HG03280 (cell line): ENCODE measurements at regions not wholly inside any gene's neighbourhood (a gene's known extent, or its start where the extent isn't known, plus 50 kb on each side); places are given as distances from the start of the nearest gene placed in this dataset.

Experiments
- ATAC-seq: cut with Tn5 transposase; IDR thresholded peaks from one replicate; pipeline ENCODE4 v1.9.1; 2021; ENCODE audit warnings: mild to moderate bottlenecking, moderate library complexity; ENCODE audit not compliant: unreplicated experiment

GRCh38 chr17:36885153-36885735 lies 52.0 kb upstream of the LHX1 start:
- no peak for ATAC-seq

GRCh38 chr17:36885771-36886377 lies 51.4 kb upstream of the LHX1 start:
- no peak for ATAC-seq
